Activated CD8-positive, alpha-beta memory T cell treated with anti-CD3 and anti-CD28 coated beads for 48 hours (primary cell): ENCODE measurements at regions not wholly inside any gene's neighbourhood (a gene's known extent, or its start where the extent isn't known, plus 50 kb on each side); places are given as distances from the start of the nearest gene placed in this dataset.
"Not testable (repeated sequence)": the region's sequence is repeated elsewhere in the genome, so short reads cannot be mapped to it uniquely, and the experiment has no call there.

Experiments
- DNase-seq, 3 experiments: peaks; one replicate each; pipeline ENCODE4 v3.0.0-alpha.2; 2020; ENCODE audit warnings: low read depth in 2 of 3, low spot score in 2 of 3

- DNase-seq = no peak
Measured at GRCh38 chr2:67616749-67617148, 219.6 kb downstream of the ETAA1 start.

GRCh38 chr2:67619204-67619603, 222.1 kb downstream of the ETAA1 start:
- DNase-seq = no peak

GRCh38 chr2:67623741-67624140, 226.6 kb downstream of the ETAA1 start:
- DNase-seq = not testable (repeated sequence)

GRCh38 chr2:67625178-67625577, 228.0 kb downstream of the ETAA1 start:
- no peak for DNase-seq

GRCh38 chr2:67625690-67626475, 228.8 kb downstream of the ETAA1 start:
- no peak for DNase-seq

- DNase-seq = no peak
Measured at GRCh38 chr2:67626656-67627055, 229.5 kb downstream of the ETAA1 start.

GRCh38 chr2:67627456-67628207, 230.5 kb downstream of the ETAA1 start:
- no peak for DNase-seq

- DNase-seq = no peak
Measured at GRCh38 chr2:67628892-67629291, 231.8 kb downstream of the ETAA1 start.

GRCh38 chr2:67631483-67631882, 234.3 kb downstream of the ETAA1 start:
- no peak for DNase-seq

- DNase-seq = no peak
Measured at GRCh38 chr2:67633212-67633856, 236.2 kb downstream of the ETAA1 start.

GRCh38 chr2:67638146-67638545, 241.0 kb downstream of the ETAA1 start:
- DNase-seq = no peak

GRCh38 chr2:67641312-67642045, 244.3 kb downstream of the ETAA1 start:
- DNase-seq = no peak

- DNase-seq = no peak
Measured at GRCh38 chr2:67642046-67642382, 244.9 kb downstream of the ETAA1 start.

- DNase-seq = no peak
Measured at GRCh38 chr2:67642961-67643360, 245.8 kb downstream of the ETAA1 start.

GRCh38 chr2:67645280-67646138, 248.4 kb downstream of the ETAA1 start:
- DNase-seq = no peak

- no peak for DNase-seq
Measured at GRCh38 chr2:67646714-67647333, 249.7 kb downstream of the ETAA1 start.

GRCh38 chr2:67649331-67650261, 252.5 kb downstream of the ETAA1 start:
- no peak for DNase-seq

- DNase-seq = peak in 1 of 3 experiments; percentile 2
Measured at GRCh38 chr2:67650291-67651133, 253.4 kb downstream of the ETAA1 start.
